Fibroblast of lung (primary cell): ENCODE measurements at regions not wholly inside any gene's neighbourhood (a gene's known extent, or its start where the extent isn't known, plus 50 kb on each side); places are given as distances from the start of the nearest gene placed in this dataset.

Experiments
- DNase-seq, 2 donors: peaks; one replicate each; pipeline versions ENCODE4 v3.0.0 to v3.0.0-alpha.2; 2010; ENCODE audit warnings: low read depth in 2 of 2
- H2AFZ ChIP-seq: 2 replicates; pipeline ENCODE4 v1.5.1; 2012; ENCODE audit warnings: low read length, control low read depth, inconsistent platforms
- H3K27ac ChIP-seq: 2 replicates; pipeline ENCODE4 v1.5.1; 2011; ENCODE audit warnings: low read length, control low read depth; ENCODE audit not compliant: insufficient read depth
- H3K27me3 ChIP-seq: 2 replicates; pipeline ENCODE4 v1.5.1; 2011; ENCODE audit warnings: mild to moderate bottlenecking, low read length; ENCODE audit not compliant: control insufficient read depth, insufficient read depth
- H3K36me3 ChIP-seq: 2 replicates; pipeline ENCODE4 v1.5.1; 2011; ENCODE audit warnings: low read length; ENCODE audit not compliant: control insufficient read depth, insufficient read depth
- H3K4me1 ChIP-seq: 2 replicates; pipeline ENCODE4 v1.5.1; 2011; ENCODE audit warnings: low read length; ENCODE audit not compliant: control insufficient read depth, insufficient read depth; ENCODE audit errors: extremely low read depth
- H3K4me2 ChIP-seq: 2 replicates; pipeline ENCODE4 v1.5.1; 2011; ENCODE audit warnings: low read length, control low read depth; ENCODE audit not compliant: insufficient read depth; ENCODE audit errors: extremely low read depth
- H3K4me3 ChIP-seq, 4 experiments: fragments of 200-600 bp in 1 of 4; sonication (generic) in 1 of 4; replicated peaks in 1 of 4; 2 replicates each; pipeline ENCODE4 v1.5.1; 2011 to 2016; ENCODE audit warnings: low read length in 4 of 4, low read depth in 3 of 4, mild to moderate bottlenecking in 3 of 4, control low read depth in 2 of 4, inconsistent platforms in 1 of 4, mixed read lengths in 1 of 4; ENCODE audit not compliant: insufficient read depth in 1 of 4; ENCODE audit errors: control extremely low read depth in 1 of 4
- H3K79me2 ChIP-seq: 2 replicates; pipeline ENCODE4 v1.5.1; 2012; ENCODE audit warnings: mild to moderate bottlenecking, low read length, inconsistent platforms; ENCODE audit not compliant: control insufficient read depth, insufficient read depth
- H3K9ac ChIP-seq: 2 replicates; pipeline ENCODE4 v1.5.1; 2011; ENCODE audit warnings: mild to moderate bottlenecking, low read length, control low read depth; ENCODE audit not compliant: insufficient read depth
- H3K9me3 ChIP-seq: 2 replicates; pipeline ENCODE4 v1.5.1; 2012; ENCODE audit warnings: low read depth, low read length; ENCODE audit not compliant: control insufficient read depth, insufficient read depth
- H4K20me1 ChIP-seq: 2 replicates; pipeline ENCODE4 v1.5.1; 2011; ENCODE audit warnings: low read length; ENCODE audit not compliant: control insufficient read depth, insufficient read depth; ENCODE audit errors: extremely low read depth
- EZH2 ChIP-seq: IDR thresholded peaks from 2 replicates; pipeline ENCODE4 v1.5.1; 2012; ENCODE audit warnings: low read length, control low read depth, mild to moderate bottlenecking; ENCODE audit errors: missing control alignments
- TF ChIP-seq, protein P1 (sequence below), 2 donors: IDR thresholded peaks in 1 of 2; conservative IDR thresholded peaks in 1 of 2; 1 replicate in 1 of 2; 2 replicates in 1 of 2; pipeline ENCODE4 v1.5.1; 2011 to 2012; ENCODE audit warnings: low read length in 2 of 2, control low read depth in 1 of 2, inconsistent platforms in 1 of 2, low read depth in 1 of 2, mild to moderate bottlenecking in 1 of 2

DNA sequence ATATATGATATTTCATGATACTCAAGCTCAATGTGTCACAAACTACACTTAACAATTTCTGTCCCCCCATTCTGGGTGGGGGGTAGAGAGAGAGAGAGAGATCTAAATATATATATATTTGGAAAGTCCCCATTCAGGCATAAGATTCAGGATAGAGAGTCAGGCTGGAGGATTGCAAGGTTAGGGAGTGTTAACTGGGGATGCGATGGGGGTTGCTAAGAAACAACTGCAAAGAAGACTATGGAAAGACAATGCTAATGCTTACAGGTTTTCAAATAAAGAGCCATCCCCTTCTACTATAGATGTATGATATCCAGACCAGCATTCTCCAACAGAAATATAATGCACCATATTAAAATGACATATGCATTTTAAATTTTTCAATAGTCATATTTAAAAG, 79.2 kb upstream of the OR5AK2 start:
- Histone ChIP-seq H3K36me3 (no peaks in the 10 kb centered on the region), H3K4me2 (no peak overlapping the region), H2AFZ (no peak overlapping the region), H3K79me2 (no peaks in the 10 kb centered on the region), H3K27ac (no peak overlapping the region), H3K4me1 (no peaks in the 10 kb centered on the region), H4K20me1 (no peaks in the 10 kb centered on the region), H3K27me3 (no peaks in the 10 kb centered on the region), H3K9me3 (no peaks in the 10 kb centered on the region), H3K9ac (no peak overlapping the region), H3K4me3 (no peak overlapping the region)
- DNase-seq: no peak
- TF ChIP-seq EZH2: no peak
- TF ChIP-seq, protein P1, sequence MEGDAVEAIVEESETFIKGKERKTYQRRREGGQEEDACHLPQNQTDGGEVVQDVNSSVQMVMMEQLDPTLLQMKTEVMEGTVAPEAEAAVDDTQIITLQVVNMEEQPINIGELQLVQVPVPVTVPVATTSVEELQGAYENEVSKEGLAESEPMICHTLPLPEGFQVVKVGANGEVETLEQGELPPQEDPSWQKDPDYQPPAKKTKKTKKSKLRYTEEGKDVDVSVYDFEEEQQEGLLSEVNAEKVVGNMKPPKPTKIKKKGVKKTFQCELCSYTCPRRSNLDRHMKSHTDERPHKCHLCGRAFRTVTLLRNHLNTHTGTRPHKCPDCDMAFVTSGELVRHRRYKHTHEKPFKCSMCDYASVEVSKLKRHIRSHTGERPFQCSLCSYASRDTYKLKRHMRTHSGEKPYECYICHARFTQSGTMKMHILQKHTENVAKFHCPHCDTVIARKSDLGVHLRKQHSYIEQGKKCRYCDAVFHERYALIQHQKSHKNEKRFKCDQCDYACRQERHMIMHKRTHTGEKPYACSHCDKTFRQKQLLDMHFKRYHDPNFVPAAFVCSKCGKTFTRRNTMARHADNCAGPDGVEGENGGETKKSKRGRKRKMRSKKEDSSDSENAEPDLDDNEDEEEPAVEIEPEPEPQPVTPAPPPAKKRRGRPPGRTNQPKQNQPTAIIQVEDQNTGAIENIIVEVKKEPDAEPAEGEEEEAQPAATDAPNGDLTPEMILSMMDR (conservative IDR thresholded peaks at IDR 0.05 in 1 of 2, IDR thresholded peaks at IDR 0.05 in 1 of 2; ENCODE audit: low read depth in 1 of 2, low read length in 2 of 2): no peak

DNA sequence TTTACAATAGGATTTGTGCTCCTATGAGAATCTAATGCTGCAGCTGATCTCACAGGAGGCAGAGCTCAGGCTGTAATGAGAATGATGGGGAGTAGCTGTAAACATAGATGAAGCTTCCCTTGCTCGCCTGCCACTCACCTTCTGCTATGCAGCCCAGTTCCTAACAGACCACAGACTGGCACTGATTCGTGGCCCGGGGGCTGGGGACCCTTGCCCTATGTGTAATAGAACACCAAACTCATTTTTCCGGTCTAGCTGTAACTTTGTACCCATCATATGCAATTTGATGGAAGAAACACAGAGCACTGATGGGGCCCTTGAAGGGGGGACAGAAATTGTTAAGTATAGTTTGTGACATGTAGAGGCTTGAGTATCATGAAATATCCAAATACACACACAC, 79.6 kb upstream of the OR5AK2 start:
- no peak for DNase-seq
- no peak overlapping the region for H3K9ac ChIP-seq
- H3K4me2 ChIP-seq: no peak overlapping the region
- H3K36me3 ChIP-seq: no peaks in the 10 kb centered on the region
- no peak for TF ChIP-seq EZH2
- TF ChIP-seq, protein P1 (conservative IDR thresholded peaks at IDR 0.05 in 1 of 2, IDR thresholded peaks at IDR 0.05 in 1 of 2; ENCODE audit: low read depth in 1 of 2, low read length in 2 of 2): no peak
- H3K9me3 ChIP-seq: no peaks in the 10 kb centered on the region
- H3K27me3 ChIP-seq: no peaks in the 10 kb centered on the region
- H2AFZ ChIP-seq: no peak overlapping the region
- H3K27ac ChIP-seq: no peak overlapping the region
- H3K79me2 ChIP-seq: no peaks in the 10 kb centered on the region
- no peaks in the 10 kb centered on the region for H4K20me1 ChIP-seq
- H3K4me3 ChIP-seq: no peak overlapping the region
- no peaks in the 10 kb centered on the region for H3K4me1 ChIP-seq

GRCh38 chr11:56906683-56907148, 82.0 kb upstream of the OR5AK2 start:
- Histone ChIP-seq H3K79me2 (no peaks in the 10 kb centered on the region), H3K4me3 (no peak overlapping the region), H4K20me1 (no peaks in the 10 kb centered on the region), H3K4me2 (no peak overlapping the region), H3K9ac (no peak overlapping the region), H3K27me3 (no peaks in the 10 kb centered on the region), H2AFZ (no peak overlapping the region), H3K36me3 (no peaks in the 10 kb centered on the region), H3K27ac (no peak overlapping the region), H3K4me1 (no peaks in the 10 kb centered on the region), H3K9me3 (no peaks in the 10 kb centered on the region)
- no peak for DNase-seq
- TF ChIP-seq, protein P1 (conservative IDR thresholded peaks at IDR 0.05 in 1 of 2, IDR thresholded peaks at IDR 0.05 in 1 of 2; ENCODE audit: low read depth in 1 of 2, low read length in 2 of 2): no peak
- no peak for TF ChIP-seq EZH2
